ENCODE measurements at regions not wholly inside any gene's neighbourhood (a gene's known extent, or its start where the extent isn't known, plus 50 kb on each side); places are given as distances from the start of the nearest gene placed in this dataset.

DNA sequence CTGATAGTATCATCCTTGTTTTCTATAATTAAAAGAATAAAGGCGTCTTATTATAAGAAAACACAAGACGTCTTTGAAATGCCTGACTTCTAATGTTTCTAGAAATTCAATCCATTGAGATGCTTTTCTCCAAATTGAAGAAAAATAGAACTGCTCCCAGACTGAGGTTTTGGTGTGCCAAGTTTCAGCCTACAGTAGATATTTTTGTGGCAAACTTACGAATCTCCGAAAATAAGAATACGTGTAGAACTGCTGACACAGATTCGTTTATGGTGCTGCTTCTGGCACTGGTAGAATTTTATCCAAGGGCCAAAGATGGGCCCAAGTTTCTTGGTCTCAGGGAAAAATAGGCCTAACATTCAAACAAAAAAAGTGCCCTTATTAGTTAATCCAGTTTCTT is 554.5 kb upstream of the NR5A2 start:
- no peaks in the 10 kb centered on the region for H3K27me3 ChIP-seq (ENCODE audit: insufficient read depth, low read depth)
- no peaks in the 10 kb centered on the region for H3K4me1 ChIP-seq (ENCODE audit: low read depth, poor library complexity, severe bottlenecking)
- H3K4me2 ChIP-seq: no peak overlapping the region
- no peaks in the 10 kb centered on the region for H3K36me3 ChIP-seq (ENCODE audit: insufficient read depth)
- no peaks in the 10 kb centered on the region for H4K20me1 ChIP-seq (ENCODE audit: insufficient read depth)
- TF ChIP-seq, protein P1, sequence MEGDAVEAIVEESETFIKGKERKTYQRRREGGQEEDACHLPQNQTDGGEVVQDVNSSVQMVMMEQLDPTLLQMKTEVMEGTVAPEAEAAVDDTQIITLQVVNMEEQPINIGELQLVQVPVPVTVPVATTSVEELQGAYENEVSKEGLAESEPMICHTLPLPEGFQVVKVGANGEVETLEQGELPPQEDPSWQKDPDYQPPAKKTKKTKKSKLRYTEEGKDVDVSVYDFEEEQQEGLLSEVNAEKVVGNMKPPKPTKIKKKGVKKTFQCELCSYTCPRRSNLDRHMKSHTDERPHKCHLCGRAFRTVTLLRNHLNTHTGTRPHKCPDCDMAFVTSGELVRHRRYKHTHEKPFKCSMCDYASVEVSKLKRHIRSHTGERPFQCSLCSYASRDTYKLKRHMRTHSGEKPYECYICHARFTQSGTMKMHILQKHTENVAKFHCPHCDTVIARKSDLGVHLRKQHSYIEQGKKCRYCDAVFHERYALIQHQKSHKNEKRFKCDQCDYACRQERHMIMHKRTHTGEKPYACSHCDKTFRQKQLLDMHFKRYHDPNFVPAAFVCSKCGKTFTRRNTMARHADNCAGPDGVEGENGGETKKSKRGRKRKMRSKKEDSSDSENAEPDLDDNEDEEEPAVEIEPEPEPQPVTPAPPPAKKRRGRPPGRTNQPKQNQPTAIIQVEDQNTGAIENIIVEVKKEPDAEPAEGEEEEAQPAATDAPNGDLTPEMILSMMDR (conservative IDR thresholded peaks at IDR 0.05; ENCODE audit: low read depth, low read length): no peak
- H3K79me2 ChIP-seq (ENCODE audit: insufficient read depth, low read depth): no peaks in the 10 kb centered on the region
- H3K4me3 ChIP-seq (IDR thresholded peaks at IDR 0.05; ENCODE audit: insufficient read depth, low read depth, low read length): no peak overlapping the region
- H2AFZ ChIP-seq (ENCODE audit: low read depth): no peak overlapping the region
- H3K9ac ChIP-seq: no peak overlapping the region
- no peak overlapping the region for H3K27ac ChIP-seq

DNA sequence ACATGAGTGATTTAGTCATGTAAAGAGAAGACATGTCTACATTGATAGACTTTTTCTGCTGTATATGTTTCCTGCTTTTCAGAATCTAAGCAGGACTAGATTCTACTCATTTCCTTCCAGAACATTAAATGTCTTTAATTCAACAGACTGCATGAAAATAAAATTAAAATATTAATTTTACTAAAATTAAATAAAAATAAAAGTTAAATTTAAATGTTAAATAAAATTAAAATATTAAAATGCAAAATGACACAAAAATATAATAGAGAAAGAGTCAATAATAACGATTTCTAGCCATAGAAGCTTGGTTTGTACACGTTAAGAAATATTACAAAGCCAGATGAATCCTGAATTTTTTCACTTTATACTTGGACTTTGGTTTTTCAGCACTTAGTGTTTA is 552.8 kb upstream of the NR5A2 start:
- Histone ChIP-seq H2AFZ (ENCODE audit: low read depth) (no peak overlapping the region), H3K27me3 (ENCODE audit: insufficient read depth, low read depth) (no peaks in the 10 kb centered on the region), H3K9ac (no peak overlapping the region), H3K4me1 (ENCODE audit: low read depth, poor library complexity, severe bottlenecking) (no peaks in the 10 kb centered on the region), H3K4me2 (no peak overlapping the region), H3K79me2 (ENCODE audit: insufficient read depth, low read depth) (no peaks in the 10 kb centered on the region), H4K20me1 (ENCODE audit: insufficient read depth) (no peaks in the 10 kb centered on the region), H3K36me3 (ENCODE audit: insufficient read depth) (no peaks in the 10 kb centered on the region), H3K27ac (no peak overlapping the region), H3K4me3 (IDR thresholded peaks at IDR 0.05; ENCODE audit: insufficient read depth, low read depth, low read length) (no peak overlapping the region)
- TF ChIP-seq, protein P1 (conservative IDR thresholded peaks at IDR 0.05; ENCODE audit: low read depth, low read length): no peak

DNA sequence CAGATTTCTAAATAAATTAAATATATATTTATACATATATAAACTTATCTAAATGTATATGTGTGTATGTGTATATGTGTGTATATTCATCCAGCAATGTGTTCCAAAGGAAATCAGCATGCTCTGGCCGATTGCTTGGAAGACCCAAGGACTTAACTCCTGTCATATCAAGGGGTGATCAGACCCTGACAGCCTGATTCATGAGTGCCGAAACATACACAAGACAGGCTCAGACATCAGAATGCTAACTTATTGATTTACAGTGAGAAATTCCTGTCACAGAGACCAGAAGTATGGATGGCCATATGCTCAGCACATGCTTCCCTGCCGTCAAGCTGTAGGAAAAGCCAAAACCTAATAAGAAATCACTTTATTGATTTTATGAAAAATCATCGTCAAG is 545.1 kb upstream of the NR5A2 start:
- Histone ChIP-seq H3K79me2 (ENCODE audit: insufficient read depth, low read depth) (no peaks in the 10 kb centered on the region), H2AFZ (ENCODE audit: low read depth) (no peak overlapping the region), H3K4me3 (IDR thresholded peaks at IDR 0.05; ENCODE audit: insufficient read depth, low read depth, low read length) (no peak overlapping the region), H3K4me1 (ENCODE audit: low read depth, poor library complexity, severe bottlenecking) (no peaks in the 10 kb centered on the region), H4K20me1 (ENCODE audit: insufficient read depth) (no peaks in the 10 kb centered on the region), H3K4me2 (no peak overlapping the region), H3K27ac (no peak overlapping the region), H3K9ac (no peak overlapping the region), H3K36me3 (ENCODE audit: insufficient read depth) (no peaks in the 10 kb centered on the region), H3K27me3 (ENCODE audit: insufficient read depth, low read depth) (no peaks in the 10 kb centered on the region)
- TF ChIP-seq, protein P1 (conservative IDR thresholded peaks at IDR 0.05; ENCODE audit: low read depth, low read length): no peak

DNA sequence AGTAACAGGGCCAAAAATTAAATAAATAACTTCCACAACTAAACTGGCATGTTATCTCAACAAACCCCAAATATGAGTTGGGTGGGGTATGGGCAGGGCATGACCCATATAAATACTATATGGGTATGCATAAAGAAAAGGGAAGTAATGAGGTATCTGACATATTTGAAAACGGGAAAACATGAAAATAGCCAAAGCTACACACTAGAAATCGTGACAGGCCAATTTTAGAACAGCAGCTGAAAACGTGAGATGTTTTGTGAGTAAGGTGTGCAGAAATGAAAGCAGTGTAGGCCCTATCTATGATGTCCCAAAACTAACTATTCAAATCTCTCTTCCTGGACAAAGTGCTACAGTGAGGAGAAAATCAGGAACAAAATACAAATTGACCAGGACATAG is 537.9 kb upstream of the NR5A2 start:
- H3K4me3 ChIP-seq (IDR thresholded peaks at IDR 0.05; ENCODE audit: insufficient read depth, low read depth, low read length): peak overlapping the region; percentile 20
- peak overlapping the region; percentile 31; the same call in 1 of the 2 replicates for H2AFZ ChIP-seq (ENCODE audit: low read depth)
- H3K27ac ChIP-seq: peak overlapping the region; percentile 52; the same call in 1 of the 2 replicates
- TF ChIP-seq, protein P1 (conservative IDR thresholded peaks at IDR 0.05; ENCODE audit: low read depth, low read length): no peak
- H3K36me3 ChIP-seq (ENCODE audit: insufficient read depth): no peaks in the 10 kb centered on the region
- H4K20me1 ChIP-seq (ENCODE audit: insufficient read depth): no peaks in the 10 kb centered on the region
- H3K79me2 ChIP-seq (ENCODE audit: insufficient read depth, low read depth): no peaks in the 10 kb centered on the region
- peak overlapping the region; percentile 66 for H3K4me2 ChIP-seq
- no peaks in the 10 kb centered on the region for H3K27me3 ChIP-seq (ENCODE audit: insufficient read depth, low read depth)
- H3K4me1 ChIP-seq (ENCODE audit: low read depth, poor library complexity, severe bottlenecking): peaks cover 30% of the 10 kb centered on the region
- H3K9ac ChIP-seq: no peak overlapping the region
